Loucy (cell line): ENCODE measurements at regions not wholly inside any gene's neighbourhood (a gene's known extent, or its start where the extent isn't known, plus 50 kb on each side); places are given as distances from the start of the nearest gene placed in this dataset.

Source experiments
- H2AFZ ChIP-seq: fragments of 200-600 bp; sonication (generic); 2 replicates; pipeline ENCODE4 v1.6.0; 2016; ENCODE audit warnings: antibody characterized with exemption, mild to moderate bottlenecking, low read length, moderate library complexity
- H3F3A ChIP-seq: fragments of 200-600 bp; 2 replicates; pipeline ENCODE4 v1.6.0; 2016; ENCODE audit warnings: antibody characterized with exemption, low read depth, mild to moderate bottlenecking
- H3K27me3 ChIP-seq: fragments of 200-600 bp; sonication (generic); 2 replicates; pipeline ENCODE4 v1.6.1; 2014; ENCODE audit warnings: low read length, mild to moderate bottlenecking; ENCODE audit not compliant: insufficient read depth, poor library complexity, severe bottlenecking
- H3K36me3 ChIP-seq: fragments of 200-600 bp; sonication (generic); 2 replicates; pipeline ENCODE4 v1.6.1; 2016; ENCODE audit warnings: low read length; ENCODE audit not compliant: insufficient read depth
- H3K4me1 ChIP-seq: fragments of 200-600 bp; sonication (generic); 2 replicates; pipeline ENCODE4 v1.5.1; 2014; ENCODE audit warnings: low read length, mild to moderate bottlenecking; ENCODE audit not compliant: insufficient read depth, poor library complexity, severe bottlenecking
- H3K4me2 ChIP-seq: fragments of 200-600 bp; sonication (generic); 2 replicates; pipeline ENCODE4 v1.6.0; 2014; ENCODE audit warnings: antibody characterized with exemption, low read length, low read depth, mild to moderate bottlenecking; ENCODE audit not compliant: poor library complexity, severe bottlenecking
- H3K4me3 ChIP-seq: fragments of 200-600 bp; sonication (generic); 2 replicates; pipeline ENCODE4 v1.5.1; 2014; ENCODE audit warnings: low read length, mild to moderate bottlenecking, mixed read lengths; ENCODE audit not compliant: poor library complexity, severe bottlenecking
- H3K79me2 ChIP-seq: fragments of 200-600 bp; sonication (generic); 2 replicates; pipeline ENCODE4 v1.6.1; 2014; ENCODE audit warnings: low read length; ENCODE audit not compliant: insufficient read depth
- H3K9ac ChIP-seq: fragments of 200-600 bp; sonication (generic); 2 replicates; pipeline ENCODE4 v1.6.0; 2014; ENCODE audit warnings: mild to moderate bottlenecking, low read depth, low read length, moderate library complexity; ENCODE audit not compliant: poor library complexity, severe bottlenecking
- H3K9me2 ChIP-seq: fragments of 200-600 bp; sonication (generic); replicated peaks from 2 replicates; pipeline ENCODE4 v1.6.1; 2016; ENCODE audit warnings: low read depth, low read length, mixed read lengths
- H3K9me3 ChIP-seq: fragments of 200-600 bp; sonication (generic); 2 replicates; pipeline ENCODE4 v1.6.1; 2014; ENCODE audit warnings: mild to moderate bottlenecking, antibody characterized with exemption, low read length, low read depth; ENCODE audit not compliant: insufficient read depth
- H4K20me1 ChIP-seq: fragments of 200-600 bp; sonication (generic); 2 replicates; pipeline ENCODE4 v1.6.0; 2014; ENCODE audit warnings: antibody characterized with exemption, low read length, mild to moderate bottlenecking; ENCODE audit not compliant: insufficient read depth, poor library complexity, severe bottlenecking
- EZH2phosphoT487 ChIP-seq: fragments of 200-600 bp; IDR thresholded peaks from 2 replicates; pipeline ENCODE4 v1.6.1; 2018; ENCODE audit warnings: antibody characterized with exemption, mild to moderate bottlenecking, moderate library complexity, borderline replicate concordance
- TF ChIP-seq, protein P1 (sequence below): fragments of 200-600 bp; sonication (generic); conservative IDR thresholded peaks from 2 replicates; pipeline ENCODE4 v1.5.1; 2014; ENCODE audit warnings: mild to moderate bottlenecking, antibody characterized with exemption, low read length

DNA sequence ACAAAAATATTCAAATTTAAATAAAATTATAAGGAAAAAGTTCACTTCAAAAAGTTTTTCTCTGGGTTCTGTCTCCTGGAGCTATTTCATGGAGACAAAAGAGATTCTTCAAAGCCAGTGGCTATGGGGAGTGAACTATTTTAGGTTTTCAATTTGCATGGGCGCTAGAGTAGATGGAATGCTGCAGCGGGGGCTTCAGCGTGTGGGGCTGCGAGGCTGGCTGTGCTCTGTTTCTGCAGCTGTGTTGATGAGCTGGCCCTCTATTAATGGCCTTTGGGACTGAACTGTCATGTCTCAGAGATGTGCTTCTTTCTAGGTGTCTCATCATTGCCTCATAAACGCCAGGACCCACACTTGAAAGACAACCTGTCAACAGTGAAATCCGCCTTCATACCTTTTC lies 108.4 kb upstream of the NPY start:
- H3K9ac ChIP-seq = no peak overlapping the region
- peaks cover 1% of the 10 kb centered on the region for H3K4me1 ChIP-seq
- H3K9me3 ChIP-seq = no peaks in the 10 kb centered on the region
- H3K36me3 ChIP-seq = no peaks in the 10 kb centered on the region
- H3K4me3 ChIP-seq = no peak overlapping the region
- no peaks in the 10 kb centered on the region for H3K27me3 ChIP-seq
- H3K9me2 ChIP-seq = no peaks in the 10 kb centered on the region
- H3F3A ChIP-seq = no peaks in the 10 kb centered on the region
- no peaks in the 10 kb centered on the region for H4K20me1 ChIP-seq
- TF ChIP-seq EZH2phosphoT487 = no peak
- TF ChIP-seq, protein P1, sequence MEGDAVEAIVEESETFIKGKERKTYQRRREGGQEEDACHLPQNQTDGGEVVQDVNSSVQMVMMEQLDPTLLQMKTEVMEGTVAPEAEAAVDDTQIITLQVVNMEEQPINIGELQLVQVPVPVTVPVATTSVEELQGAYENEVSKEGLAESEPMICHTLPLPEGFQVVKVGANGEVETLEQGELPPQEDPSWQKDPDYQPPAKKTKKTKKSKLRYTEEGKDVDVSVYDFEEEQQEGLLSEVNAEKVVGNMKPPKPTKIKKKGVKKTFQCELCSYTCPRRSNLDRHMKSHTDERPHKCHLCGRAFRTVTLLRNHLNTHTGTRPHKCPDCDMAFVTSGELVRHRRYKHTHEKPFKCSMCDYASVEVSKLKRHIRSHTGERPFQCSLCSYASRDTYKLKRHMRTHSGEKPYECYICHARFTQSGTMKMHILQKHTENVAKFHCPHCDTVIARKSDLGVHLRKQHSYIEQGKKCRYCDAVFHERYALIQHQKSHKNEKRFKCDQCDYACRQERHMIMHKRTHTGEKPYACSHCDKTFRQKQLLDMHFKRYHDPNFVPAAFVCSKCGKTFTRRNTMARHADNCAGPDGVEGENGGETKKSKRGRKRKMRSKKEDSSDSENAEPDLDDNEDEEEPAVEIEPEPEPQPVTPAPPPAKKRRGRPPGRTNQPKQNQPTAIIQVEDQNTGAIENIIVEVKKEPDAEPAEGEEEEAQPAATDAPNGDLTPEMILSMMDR = no peak
- H3K79me2 ChIP-seq = no peaks in the 10 kb centered on the region
- H3K4me2 ChIP-seq = no peak overlapping the region
- no peak overlapping the region for H2AFZ ChIP-seq

DNA sequence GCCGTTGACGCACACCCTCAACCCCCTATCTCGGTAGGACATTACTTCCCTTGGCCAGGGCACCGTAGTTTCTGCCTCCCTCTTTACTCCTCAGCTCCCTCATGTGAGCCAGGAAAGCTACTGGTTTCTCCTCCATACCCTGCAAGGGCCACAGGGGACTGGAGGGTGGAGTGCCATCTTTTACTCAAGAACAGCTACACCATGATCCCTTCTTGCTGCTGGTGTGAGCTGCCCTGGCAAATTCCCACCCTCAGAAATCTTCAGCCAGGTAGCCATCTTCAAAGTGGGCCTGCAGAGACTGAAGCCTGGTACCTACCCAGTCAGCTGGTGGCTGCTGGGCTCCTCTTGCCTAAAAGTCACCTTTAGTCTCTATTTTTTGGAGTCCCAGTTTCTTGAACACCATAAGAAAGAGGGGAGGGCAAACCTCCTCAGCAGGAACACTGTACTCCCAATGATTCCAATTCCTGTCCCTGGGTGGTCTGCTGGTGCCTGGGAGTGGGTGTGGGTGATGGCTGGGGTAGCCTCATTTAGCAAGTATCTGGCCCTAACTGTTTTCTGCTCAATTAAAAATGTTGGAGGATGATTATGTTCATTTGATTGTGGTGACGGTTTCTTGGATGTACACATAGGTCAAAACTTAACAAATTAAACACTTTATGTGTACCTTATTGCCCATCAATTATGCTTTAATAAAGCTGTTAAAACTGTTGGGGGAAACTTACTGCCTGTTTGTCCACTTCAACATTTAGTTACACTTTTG lies 105.0 kb upstream of the NPY start:
- H3K4me1 ChIP-seq = peaks cover 5% of the 10 kb centered on the region
- H3K4me2 ChIP-seq = no peak overlapping the region
- no peak overlapping the region for H2AFZ ChIP-seq
- H3K36me3 ChIP-seq = no peaks in the 10 kb centered on the region
- no peak overlapping the region for H3K4me3 ChIP-seq
- no peaks in the 10 kb centered on the region for H3F3A ChIP-seq
- H3K27me3 ChIP-seq = no peaks in the 10 kb centered on the region
- no peaks in the 10 kb centered on the region for H4K20me1 ChIP-seq
- H3K9ac ChIP-seq = no peak overlapping the region
- H3K9me2 ChIP-seq = no peaks in the 10 kb centered on the region
- no peak for TF ChIP-seq EZH2phosphoT487
- TF ChIP-seq, protein P1 = no peak
- no peaks in the 10 kb centered on the region for H3K79me2 ChIP-seq
- no peaks in the 10 kb centered on the region for H3K9me3 ChIP-seq

DNA sequence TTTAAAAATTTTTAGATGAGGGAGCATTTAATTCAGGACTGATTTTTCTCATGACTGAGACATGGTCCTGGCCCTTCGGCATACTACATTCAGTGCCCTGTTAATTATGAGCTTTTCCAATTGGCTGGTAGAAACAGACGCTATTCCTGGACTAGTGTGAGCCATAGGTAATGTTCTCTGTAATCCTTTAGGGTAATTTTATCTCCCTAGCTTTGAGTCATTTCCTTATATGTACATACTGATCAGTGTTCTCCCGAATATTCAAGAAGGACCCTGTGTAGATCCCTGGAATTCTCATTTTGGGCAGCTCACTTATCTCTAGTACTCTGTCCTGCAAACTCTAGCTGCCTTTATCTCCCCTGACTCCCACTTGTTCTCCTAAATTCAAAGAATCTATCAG lies 92.6 kb upstream of the NPY start:
- no peaks in the 10 kb centered on the region for H3K9me2 ChIP-seq
- no peak overlapping the region for H3K4me2 ChIP-seq
- H3K27me3 ChIP-seq = no peaks in the 10 kb centered on the region
- no peaks in the 10 kb centered on the region for H3K9me3 ChIP-seq
- no peaks in the 10 kb centered on the region for H3K36me3 ChIP-seq
- no peak overlapping the region for H2AFZ ChIP-seq
- no peak overlapping the region for H3K9ac ChIP-seq
- H3K4me3 ChIP-seq = no peak overlapping the region
- no peaks in the 10 kb centered on the region for H3K4me1 ChIP-seq
- H3F3A ChIP-seq = no peaks in the 10 kb centered on the region
- H3K79me2 ChIP-seq = no peaks in the 10 kb centered on the region
- no peaks in the 10 kb centered on the region for H4K20me1 ChIP-seq
- TF ChIP-seq EZH2phosphoT487 = no peak
- TF ChIP-seq, protein P1 = no peak
